CD4-positive, alpha-beta T cell treated with Interleukin-21 for 1 hour (primary cell): ENCODE measurements at regions not wholly inside any gene's neighbourhood (a gene's known extent, or its start where the extent isn't known, plus 50 kb on each side); places are given as distances from the start of the nearest gene placed in this dataset.
"Not testable (repeated sequence)": the region's sequence is repeated elsewhere in the genome, so short reads cannot be mapped to it uniquely, and the experiment has no call there.

Source experiments
- DNase-seq: peaks from one replicate; pipeline ENCODE4 v3.0.0-alpha.2; 2020

GRCh38 chr2:16039823-16040222, 99.5 kb downstream of the MYCN start:
- no peak for DNase-seq

- no peak for DNase-seq
Observed at GRCh38 chr2:16039055-16039454, 98.7 kb downstream of the MYCN start.

GRCh38 chr2:16038621-16039020, 98.3 kb downstream of the MYCN start:
- no peak for DNase-seq

DNA sequence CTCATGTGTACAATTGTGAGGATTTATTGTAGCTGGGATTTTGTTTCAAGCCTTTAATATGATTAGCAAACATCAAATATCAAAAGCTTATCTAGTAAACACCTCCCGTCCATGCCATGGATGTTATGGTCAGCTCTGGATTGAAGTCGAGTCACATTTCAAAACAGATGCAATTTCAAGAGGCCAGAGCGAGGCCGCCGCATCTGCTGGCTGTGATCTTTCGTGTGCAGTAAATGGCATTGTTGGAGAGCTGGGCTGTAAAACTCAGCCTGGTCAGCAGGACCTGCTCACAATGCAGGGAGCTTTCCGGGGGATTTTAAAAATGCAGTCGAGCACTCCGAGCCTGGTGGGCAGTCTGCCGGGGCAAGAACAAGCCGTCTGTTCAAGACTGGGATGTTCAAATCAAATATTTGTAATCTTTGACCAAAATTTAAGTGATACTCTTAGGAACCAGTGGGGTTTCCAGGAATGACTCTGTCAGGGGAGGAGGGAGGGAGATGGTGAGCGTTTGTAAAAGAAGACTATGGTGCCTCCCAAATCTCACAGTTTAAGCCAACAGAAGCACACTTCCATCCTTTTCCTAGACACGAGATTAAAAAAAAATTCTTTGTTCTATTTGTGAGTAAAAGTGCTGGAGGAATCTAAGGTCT, 97.6 kb downstream of the MYCN start:
- no peak for DNase-seq

DNA sequence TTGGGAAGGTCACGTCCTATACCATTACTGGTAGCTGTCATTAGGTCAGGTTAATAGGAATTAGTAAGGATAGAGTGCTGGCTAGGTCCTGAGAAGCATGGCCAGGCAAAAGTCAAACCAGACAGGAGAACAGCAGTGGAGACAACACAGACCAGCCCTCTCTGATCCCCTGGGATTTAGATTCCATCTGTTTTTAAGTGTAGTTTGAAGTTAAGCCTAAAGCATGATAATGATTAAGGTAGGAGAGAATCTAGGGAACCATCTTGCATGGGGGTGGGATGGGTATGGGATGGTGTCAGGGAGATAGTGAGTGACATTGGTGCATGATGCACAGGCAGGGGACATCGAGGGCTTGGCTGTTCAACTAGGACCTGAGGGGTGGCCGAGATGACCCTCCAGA, 96.6 kb downstream of the MYCN start:
- no peak for DNase-seq

DNA sequence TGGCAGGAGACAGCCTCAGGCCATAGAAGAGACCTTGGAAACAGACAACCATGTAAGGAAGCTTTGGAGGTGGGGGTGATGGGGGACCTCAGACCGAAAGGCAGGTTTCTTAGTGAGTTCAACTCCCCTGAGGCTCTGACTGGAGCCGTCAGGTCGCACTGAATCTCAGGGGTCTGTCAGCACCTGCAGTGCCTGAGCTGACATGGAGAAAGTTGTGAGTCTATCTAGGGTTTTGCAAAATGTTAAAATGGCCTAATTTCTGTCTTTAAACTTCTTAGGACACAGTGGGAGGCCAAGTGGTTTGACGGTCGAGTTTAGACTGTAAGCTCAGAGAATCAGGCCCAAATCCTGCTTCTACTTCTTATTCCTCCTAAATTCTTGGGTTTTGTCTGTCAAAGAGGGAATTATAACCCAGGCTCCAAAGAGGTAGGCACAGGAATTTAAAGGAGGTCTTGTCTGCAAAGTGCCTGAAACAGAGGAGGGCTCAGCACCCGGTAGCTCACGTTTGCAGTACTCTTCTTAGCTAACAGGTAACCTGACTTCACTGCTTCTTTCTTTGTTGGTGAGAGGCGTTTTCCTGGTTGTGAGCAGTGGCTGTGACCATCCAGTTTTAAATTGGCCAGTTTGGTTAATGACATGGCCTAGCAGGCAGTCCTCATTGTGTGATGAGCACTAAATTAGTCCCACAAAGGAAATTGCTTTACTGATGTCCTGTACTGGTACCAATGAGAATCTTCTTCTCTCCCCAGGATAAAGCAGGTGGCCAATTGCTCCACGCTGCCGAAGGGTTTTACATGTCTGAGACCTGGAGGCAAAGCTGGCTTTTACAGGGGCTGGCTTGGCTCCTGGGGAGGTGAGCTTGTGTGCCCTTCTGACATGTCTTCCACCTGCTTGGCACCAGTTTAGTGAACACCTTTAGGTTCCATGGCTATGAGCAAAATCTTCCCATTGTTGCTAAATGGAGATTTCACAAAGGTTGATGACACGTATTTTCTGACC, 95.7 kb downstream of the MYCN start:
- no peak for DNase-seq

DNA sequence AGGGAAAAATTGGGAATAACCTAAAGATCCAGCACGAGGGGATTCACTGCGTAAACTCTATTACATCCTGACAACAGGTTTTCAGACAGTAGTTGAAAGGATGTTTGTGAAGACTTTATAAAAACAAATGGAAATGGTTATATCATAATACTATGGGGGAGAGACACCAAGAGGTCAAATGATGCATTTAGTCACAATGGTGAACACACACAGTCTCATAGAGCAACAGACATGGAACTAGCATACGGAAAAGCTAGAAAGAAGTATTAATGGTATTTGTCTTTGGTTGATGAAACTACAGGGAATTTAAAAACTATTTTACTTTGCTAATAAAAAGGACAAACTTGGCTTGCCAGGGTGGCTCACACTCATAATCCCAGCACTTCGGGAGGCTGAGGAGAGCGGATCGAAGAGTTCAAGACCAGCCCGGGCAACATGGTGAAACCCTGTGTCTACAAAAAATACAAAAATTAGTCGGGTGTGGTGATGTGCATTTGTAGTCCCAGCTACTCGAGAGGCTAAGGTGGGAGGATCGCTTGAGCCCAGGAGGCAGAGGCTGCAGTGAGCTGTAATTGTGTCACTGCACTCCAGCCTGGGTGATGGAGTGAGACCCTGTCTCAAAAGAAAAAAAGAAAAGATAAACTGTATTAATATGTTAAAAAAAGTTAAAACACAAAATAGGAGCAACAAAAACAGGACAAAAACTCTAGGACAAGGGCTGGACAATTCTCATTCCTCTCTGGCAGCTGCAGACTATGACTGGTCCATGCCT, 94.8 kb downstream of the MYCN start:
- no peak for DNase-seq

GRCh38 chr2:16034151-16034974, 94.0 kb downstream of the MYCN start:
- no peak for DNase-seq

GRCh38 chr2:16033032-16033293, 92.6 kb downstream of the MYCN start:
- no peak for DNase-seq

GRCh38 chr2:16032282-16033031, 92.1 kb downstream of the MYCN start:
- DNase-seq, result no peak

DNA sequence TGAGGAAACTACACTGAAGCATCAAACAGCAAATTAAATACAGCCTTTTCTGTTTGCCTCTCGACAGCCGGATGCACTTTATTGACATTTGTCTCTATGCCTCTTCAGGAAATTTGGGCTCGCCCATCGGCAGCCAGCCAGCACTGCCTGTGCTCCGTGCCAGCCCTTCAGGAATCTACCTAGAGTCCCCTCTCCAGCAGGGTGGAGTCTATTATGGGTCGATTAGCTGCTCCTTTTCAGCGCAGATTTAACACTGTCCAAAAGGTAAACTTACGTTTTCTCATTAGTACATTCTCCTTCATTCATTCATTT, 91.5 kb downstream of the MYCN start:
- no peak for DNase-seq

DNA sequence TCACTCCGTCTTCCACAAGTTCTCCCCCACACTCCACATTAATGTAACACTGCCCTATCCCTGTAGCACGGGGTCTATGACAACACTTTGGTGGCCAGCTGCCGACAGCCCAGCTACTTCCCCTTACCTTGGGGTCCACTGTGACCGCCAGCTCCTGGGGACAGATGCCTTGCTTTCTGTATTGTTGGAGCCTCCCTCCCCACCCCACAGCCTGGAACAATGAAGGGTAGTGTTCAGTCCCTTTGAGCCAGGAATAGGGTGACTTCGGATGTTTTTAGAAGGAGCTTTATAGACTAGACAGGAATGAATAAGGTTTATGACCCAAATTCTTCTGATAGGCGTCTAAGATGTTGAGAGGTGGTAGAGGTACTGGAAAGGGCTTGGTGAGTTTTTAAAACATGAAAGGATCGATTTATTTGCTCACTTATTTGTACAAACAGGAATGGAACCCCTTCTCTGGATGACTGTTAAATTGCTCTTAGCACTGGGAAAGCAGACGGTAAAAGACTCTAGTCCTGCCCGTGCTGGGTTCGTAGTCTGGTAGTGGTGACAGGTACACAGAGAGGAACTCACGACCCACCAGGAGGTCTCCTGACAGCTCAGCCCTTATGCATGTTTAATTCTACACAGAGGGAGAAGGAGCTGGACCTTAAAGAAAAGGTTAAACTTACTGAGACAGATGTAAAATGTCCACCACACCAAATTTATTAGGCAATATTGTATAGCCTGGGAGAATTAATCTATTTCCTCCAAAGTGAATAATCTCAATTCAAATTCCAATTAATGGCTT, 90.9 kb downstream of the MYCN start:
- DNase-seq, result no peak

- DNase-seq, result no peak
Observed at GRCh38 chr2:16030206-16031057, 90.1 kb downstream of the MYCN start.

DNA sequence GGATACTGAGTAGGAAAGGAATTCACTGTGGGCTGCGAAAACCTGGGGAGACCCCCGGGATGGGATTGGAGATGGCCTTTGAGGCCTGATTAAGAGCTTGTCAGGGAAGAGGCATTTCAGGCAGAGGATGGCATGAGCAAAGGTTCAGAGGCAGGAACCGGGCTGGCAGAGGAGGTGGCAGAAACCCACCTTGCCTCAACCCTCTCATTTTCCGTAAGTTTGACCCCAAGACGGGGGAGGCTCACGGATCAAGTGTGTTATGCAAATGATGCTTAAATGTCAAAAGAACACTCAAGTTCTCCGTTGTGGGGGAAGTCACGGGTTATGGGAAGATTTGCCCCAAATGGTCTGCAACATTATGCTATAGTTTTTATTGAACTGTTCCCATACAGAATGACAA, 88.3 kb downstream of the MYCN start:
- no peak for DNase-seq

GRCh38 chr2:16026816-16027501, 86.6 kb downstream of the MYCN start:
- no peak for DNase-seq

DNA sequence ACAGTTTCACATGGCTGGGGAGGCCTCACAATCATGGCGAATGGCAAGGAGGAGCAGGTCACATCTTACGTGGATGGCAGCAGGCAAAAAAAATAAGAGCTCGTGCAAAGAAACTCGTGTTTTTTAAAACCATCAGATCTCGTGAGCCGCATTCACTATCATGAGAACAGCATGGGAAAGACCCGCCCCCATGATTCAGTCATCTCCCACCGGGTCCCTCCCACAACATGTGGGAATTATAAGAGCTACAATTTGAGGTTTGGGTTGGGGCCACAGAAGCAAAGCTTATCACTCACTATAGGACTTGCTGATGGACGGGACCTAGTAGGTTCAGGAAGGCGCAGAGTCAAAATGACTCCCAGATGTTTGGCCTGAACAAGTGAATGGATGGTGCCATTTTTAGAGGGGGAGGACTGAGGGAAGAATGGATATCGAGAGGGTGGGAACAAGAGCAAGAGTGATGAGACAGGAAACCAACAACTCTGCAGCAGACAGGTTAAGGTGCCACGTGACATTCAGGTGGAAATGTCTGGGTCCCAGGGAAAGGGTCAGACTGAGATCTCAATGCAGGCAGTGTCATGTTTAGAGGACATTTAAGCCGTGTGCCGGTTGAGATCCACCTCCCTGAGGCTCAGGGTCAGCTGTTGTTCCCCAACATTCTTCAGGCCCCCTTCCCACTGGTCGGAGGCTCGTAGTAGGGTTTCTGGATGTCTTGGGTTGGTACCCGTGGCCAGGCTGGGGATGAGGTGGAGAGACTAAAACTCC, 85.7 kb downstream of the MYCN start:
- DNase-seq, result no peak

- DNase-seq, result no peak
Observed at GRCh38 chr2:16025211-16025875, 85.0 kb downstream of the MYCN start.

GRCh38 chr2:16024628-16025027, 84.3 kb downstream of the MYCN start:
- not testable (repeated sequence) for DNase-seq
